Fibroblast of skin of right biceps (primary cell): ENCODE measurements at regions not wholly inside any gene's neighbourhood (a gene's known extent, or its start where the extent isn't known, plus 50 kb on each side); places are given as distances from the start of the nearest gene placed in this dataset.

ENCODE experiments used
- DNase-seq: peaks from one replicate; pipeline ENCODE4 v3.0.0-alpha.2; 2013

DNA sequence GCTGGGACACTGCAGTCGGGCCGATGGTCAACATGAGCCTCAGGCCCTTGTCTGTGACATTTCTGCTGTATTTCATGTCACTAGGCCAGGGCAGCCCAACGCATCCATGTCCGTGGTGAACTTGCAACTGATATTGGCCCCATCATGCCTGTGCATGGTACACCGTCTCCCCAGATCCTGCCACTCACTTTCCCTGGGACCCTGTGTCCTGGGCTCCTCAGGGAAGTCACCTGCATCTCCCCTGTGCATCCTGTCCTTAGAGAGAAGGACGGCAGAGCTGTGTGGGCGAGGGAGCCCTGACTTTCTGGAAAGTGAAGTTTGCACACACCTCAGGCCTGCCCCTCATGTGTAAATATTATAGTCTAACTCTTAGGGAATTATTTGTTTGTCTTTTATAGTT is 123.3 kb downstream of the ACKR3 start:
- DNase-seq = no peak

DNA sequence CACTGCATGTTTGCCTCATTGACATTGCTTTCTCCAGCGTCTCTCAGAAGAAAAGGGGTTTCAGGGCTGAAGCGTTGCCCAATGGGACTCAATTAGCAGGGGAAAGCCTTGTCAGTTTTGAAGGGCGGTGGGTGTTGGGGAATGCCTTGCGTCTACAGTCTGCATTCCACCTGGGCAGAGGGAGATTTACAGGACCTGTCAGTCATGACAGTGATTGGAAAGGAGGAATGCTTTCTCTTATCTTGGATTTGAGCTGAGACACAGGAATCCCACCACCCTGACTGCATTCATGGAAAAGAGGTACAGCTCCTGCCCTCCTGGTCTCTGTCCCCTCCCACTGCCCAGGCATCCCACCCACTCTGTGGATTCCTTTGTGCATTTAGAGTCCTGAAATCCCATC is 123.9 kb downstream of the ACKR3 start:
- DNase-seq = no peak

DNA sequence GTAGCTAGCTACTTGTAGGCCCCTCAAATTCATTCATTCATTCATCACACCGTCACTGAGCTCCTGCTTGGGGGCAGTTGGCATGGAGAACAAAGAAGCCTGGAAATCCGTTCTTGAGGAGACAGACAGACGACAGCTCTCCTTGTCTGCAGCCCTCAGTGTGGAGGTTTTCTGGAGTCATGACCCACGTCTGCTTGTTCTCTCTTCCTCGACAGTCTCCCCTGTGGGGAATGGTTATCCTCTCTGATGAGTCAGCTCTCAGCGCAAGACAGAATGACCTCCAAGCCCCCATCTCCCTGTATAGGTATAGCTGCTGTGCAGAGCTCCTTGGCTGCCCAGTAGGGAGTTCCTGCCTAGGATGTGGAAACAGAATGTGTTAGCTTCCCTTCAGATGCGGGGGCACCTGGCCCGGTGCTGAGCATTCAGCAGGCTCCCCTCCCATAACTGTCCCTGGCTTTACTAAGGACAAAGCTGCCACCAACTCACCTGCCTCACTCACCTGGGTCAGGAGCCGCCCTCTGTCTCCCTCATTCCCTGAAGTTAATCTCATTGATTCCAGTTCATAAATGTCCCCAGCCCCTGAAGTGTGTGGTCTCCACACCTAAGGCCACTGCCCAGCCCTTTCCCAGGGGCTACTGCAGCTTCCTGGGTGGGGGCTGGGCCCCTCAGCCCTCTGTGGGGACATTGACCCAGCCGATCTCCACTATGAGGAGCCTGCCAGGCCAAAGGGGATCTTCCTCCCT is 124.7 kb downstream of the ACKR3 start:
- DNase-seq = no peak

DNA sequence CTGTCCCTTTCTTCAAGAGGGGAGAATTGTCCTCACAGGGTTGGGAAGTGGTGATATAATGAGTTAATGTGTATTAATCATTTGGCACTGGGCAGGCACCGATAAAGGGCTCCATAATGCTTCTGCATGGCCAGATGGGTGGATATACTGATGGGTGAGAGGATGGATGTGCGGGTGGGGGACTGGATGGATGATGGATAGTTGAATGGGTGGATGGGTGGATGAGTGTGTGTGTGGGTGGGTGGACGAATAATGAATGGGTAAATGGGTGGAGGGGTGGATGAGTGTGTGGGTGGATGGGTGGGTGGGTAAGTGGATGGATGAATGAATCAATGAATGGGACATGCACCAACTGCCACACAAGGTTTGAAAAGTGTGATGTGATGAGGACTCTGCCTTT is 127.2 kb downstream of the ACKR3 start:
- DNase-seq = no peak

DNA sequence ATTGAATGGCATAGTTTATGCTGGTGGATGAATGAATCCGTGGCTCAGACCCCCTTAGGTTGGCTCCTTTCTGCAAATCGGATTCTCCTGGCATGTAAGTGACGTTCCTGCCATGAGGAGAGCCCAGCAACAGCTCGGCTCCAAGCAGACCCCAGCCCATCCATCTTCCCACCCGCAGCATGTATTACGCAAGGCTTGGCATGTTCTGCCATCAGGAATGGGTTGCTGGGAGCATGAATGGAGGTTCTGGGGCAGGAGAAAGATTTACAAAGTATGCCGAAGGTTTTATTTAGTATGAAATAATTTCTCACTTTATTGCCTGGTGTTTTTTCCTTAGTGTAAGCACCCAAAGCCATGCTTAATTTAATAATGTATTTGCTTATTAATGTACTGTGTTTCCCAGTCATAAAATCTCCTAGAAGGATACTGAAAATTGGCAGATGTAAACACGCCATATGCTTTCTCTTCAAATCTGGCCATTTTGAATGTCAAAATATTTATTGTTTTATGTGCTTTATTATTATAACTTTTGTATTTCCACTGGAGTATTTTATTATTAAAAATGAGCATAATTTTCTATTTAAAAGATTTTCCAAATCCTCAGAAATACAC is 128.5 kb downstream of the ACKR3 start:
- no peak for DNase-seq

DNA sequence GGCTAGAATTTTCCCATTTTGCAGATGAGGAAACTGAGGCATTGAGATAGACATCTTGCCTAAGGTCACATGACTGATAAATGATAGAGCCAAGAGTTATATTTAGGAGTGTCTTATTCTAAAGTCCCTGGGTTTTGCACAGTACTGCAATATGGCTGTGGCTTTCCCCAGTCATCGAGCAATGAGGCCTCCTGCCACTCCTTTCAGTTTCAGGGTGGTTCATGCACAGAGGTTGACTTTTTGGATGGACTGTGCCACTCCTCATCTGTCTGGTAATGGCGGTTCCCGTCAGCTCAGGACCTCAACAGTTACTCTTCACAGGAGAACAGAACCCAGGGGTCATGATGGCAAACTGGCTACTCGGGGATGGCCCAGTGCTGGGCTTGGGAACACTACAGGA is 131.1 kb downstream of the ACKR3 start:
- DNase-seq = no peak

DNA sequence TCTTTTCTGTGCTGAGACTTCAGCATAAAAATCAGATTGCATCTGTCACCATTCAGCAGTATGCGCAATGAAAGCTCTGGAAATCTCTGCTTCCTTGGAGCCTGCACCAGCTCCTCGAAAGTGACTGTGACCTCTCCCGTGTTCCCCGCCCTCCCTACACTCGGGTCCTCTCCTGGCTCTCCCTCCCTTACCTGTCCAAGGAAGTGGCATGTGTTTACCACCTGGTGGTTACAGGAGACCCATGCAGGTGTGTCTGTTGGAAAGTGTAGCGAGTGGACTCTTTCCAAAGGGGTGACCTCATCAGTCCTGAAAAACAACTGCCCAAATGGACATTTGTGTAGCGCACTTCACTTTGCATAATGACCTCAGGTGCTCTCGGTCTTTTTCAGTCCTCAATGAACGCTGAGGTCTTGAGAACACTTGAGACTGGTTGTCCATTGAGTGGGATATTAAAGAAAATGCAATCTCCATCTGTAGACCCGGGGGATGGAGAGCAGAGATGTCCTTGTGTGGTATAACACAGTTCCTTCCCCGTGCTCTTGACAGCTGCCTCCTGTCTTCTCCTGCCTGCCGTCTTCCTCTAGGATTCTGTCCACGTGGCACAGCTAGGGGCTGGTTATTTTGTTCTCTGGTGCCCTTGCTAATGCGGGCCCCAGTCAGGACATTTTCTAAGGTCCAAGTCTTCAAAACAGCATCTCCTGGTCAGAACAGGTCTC is 133.2 kb downstream of the ACKR3 start:
- DNase-seq = no peak

DNA sequence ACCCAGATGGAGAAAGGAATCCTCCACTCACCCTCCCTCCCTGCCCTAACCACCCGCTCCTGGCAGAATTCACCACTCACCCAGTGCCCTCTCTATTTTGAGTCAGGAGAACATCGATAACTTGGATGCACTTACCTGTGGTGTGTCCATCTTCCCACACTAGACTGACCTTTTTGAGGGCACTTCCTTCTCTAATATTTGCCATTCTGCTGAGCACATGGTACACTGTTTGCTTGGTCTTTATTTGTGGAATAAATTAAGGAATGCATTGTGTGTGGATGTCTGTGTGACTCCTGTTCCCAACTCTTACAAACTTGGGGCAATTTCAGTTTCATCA is 133.7 kb downstream of the ACKR3 start:
- DNase-seq = no peak

DNA sequence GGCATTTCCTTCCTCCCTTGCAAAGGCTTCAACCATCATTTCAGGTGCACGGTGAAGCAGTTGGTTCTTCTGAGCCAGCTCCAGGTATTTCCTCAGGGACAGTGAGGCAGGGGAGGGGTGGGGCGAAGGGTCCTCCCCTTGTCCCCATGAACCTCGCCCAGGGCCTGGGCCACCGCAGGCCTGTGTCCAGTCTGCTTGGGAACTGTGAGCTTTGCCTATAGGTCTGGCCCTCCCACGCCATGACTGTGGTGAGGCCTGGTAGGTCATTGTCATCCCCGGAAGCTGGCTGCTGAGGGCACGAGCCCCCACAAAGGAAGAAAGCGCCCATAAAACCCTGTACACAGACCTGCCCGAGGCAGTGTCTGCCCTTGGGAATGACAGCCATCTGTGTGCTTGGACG is 134.3 kb downstream of the ACKR3 start:
- DNase-seq = no peak

DNA sequence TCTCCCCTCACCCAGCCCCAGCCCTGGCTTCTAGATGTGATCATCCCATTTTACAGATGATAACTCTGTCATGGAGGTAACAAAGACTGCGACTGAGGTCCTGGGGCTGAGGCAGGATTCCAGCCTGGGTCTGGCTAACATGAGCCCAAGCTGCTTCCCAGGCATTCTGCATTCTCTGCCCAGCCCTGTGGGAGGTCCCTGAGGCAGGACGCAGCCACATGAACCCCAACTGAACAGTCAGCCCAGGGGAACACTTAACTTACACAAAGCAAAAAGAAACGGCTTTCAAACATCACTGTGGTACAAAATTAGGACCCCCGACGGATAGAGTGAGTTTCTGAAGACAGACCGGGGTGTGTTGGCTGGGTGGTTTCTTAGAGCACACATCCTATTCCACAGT is 135.3 kb downstream of the ACKR3 start:
- no peak for DNase-seq

DNA sequence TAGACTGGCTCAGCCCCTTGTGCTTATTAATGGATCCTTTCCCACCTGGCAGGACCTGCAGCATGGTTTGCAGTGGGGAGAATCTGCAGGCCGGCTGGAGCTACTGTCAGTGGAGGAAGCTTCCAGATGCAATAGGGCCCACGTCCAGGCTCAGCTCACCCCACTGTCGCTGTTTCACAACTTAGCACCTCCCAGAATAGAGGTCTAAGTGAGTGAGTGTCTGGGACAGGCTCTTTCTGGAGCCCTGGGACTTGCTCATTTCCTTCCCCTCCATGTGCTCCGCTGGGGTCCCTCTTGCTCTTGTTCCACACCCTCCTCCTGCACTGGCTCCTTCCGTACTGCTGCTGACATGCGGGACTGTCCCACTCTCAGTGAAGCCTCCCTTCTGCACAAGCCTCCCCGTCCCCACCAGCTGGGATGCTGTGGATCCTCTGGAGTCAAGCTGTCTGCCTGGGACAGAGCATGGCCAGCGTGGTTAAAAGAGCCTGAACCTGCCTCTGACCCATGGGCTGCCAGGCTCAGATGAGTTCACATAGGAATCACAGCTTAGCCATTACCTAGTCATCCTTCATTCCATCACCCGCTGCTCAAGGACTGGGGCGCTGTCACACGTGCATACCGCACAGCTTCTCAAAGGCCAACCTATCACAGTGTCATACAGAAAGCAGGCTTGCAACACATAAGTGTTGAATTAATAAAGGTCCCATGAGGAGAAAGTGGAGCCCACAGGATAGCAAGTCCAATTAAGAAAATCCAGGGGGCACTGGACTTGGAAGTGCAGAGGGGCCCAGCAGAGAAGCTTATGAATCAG is 135.9 kb downstream of the ACKR3 start:
- DNase-seq = no peak

DNA sequence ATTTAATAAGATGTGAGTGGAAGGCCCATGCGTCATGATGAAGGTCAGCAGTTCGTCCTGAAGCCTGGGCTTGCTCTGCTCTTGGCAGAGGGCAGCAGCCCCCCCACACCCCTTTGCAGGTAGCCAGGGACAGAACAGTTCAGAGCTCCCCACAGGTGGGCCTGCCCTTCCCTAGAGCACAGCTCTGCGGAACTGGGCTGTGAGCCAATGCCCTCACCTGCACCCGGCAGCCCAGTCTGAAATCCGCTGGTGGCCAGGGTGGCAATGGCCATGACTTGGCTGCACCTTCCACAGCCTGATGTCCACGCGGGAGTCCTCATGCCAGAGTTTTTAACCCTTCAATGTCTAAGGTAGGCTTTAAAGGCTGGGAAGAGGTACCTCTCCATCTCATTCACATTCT is 136.7 kb downstream of the ACKR3 start:
- no peak for DNase-seq

DNA sequence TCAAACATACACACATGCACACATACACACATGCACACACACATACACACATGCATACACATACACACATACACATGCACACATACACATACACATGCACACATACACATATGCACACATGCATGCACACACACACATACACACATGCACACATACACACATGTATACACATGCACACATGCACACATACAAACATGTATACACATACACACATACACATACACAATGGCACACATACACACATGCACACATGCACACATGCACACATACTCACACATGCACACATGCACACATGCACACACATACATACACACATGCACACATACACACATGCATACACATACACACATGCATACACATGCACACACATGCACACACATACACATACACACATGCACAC is 137.2 kb downstream of the ACKR3 start:
- DNase-seq = no peak

DNA sequence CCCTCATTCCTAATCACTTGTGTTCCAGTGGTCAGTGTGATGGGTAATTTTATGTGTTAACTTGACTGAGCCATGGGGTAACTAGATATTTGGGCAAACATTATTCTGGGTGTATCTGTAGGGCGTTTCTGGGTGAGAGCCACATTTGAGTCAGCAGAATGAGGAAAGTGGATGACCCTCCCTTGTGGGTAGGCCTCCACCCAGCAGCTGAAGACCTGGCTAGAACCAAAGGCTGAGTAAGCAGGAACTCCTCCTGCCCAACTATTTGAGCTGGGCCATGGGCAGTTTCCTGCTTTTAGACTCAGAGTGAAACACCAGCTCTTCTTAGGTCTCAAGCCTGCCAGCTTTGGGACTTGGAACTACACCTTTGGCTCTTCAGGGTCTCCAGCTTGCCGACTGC is 141.8 kb downstream of the ACKR3 start:
- DNase-seq = peak; percentile 60

DNA sequence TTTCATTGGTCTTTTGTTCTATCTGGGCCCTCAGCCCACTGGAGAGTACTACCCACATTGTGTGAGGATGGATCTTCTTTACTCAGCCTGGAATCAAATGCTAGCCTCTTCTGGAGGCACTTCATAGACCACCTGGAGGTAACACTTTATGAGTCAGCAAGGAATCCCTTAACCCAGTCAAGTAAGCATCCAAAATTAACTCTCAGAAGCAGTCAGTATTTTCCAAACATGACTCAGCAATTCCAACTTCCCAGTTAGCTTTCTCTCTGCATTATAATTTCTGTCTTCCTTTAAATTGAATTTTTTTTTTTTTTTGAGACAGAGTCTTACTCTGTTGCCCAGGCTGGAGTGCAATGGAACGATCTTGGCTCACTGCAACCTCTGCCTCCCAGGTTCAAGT is 142.7 kb downstream of the ACKR3 start:
- peak; percentile 83 for DNase-seq

DNA sequence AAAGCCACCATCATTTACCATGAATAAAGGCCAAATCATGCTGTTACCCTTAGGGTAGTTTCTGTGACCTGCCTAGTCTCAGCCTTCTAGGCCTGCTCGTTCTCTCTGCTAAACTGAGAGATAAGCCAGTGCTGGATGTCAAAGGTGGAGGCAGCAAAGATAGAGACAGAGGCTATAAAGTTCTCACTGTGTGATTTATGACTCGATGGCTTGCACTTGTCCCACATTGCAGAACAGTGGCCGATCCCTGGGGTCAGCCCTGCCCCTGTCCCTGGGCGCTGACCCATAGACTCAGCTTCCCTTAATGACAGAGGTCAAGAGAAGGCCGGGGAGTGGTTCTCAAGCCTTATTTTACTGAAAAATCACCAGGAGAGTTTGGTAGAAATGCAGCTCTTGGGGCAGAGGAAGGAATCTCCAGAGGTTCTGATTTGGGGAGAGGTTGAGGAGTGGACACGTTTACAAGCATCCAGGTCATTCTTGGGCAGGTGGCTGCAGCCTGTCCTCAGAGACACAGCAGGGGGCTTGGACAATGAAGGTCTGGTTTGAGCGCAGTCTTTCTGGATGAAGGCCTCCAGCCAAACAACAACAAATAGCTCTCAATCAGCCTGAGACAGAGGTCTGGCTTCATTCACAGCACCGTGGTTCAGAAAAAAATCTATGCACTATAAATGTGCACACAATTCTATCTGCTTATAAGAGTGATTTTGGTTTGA is 143.5 kb downstream of the ACKR3 start:
- no peak for DNase-seq

DNA sequence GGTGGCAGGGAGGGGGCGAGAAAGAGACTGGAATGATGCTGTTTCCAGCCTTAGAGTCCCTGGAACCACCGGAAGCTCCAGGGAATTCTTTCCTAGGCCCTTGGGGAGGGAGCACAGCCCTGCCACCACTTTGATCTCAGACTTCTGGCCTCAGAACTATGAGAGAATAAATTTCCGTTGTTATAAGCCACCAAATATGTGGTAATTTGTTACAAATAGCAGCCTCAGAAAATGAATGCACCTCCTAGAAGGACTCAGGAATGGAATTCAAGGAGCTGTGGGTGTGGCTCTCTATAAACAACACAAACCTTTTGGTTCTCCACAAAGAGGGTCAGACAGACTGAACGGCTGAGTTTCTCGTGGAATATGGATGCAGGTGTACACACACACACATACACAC is 144.5 kb downstream of the ACKR3 start:
- DNase-seq = peak; percentile 64

DNA sequence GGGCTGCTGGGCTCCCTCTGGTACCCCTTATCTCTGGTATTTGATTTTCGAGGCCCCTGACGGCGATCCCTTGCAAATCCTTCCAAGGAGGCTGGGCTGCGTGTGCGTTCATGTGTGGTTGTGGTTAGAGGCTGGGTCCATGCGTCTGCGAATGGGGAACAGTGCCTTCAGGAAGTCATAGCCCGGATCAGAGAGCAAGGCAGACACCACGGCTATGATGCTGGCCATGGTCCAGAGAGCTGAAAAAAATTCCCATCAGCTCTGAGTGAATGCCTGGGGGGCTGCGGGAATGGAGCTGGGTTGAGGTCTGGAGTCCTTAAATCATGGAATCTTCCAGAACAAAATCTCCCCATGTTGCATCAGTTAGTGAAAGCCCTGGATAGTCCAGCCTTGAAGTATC is 145.5 kb downstream of the ACKR3 start:
- DNase-seq = peak; percentile 65

DNA sequence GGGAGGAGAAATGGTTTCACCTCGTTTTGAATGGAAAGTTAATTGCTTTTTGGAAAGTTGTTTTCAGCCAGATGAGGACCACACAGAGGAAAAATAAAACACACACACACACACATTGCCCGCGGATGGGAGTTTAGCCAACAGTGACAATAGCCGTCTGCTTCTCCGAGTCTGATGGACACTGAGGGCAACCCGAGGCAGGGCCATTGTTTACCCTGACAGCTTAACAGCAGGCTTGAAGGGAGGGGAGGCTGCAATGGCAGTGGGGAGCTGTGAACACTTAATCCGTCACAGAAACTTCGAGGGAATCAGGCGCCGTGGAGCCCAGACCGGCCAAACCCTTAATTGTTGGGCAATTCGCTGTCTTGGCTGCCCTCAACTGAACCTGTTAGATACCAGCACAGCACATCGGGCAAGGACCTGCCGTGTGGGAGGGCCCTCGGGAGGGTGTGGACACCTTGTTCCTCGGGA is 145.9 kb downstream of the ACKR3 start:
- DNase-seq = no peak

DNA sequence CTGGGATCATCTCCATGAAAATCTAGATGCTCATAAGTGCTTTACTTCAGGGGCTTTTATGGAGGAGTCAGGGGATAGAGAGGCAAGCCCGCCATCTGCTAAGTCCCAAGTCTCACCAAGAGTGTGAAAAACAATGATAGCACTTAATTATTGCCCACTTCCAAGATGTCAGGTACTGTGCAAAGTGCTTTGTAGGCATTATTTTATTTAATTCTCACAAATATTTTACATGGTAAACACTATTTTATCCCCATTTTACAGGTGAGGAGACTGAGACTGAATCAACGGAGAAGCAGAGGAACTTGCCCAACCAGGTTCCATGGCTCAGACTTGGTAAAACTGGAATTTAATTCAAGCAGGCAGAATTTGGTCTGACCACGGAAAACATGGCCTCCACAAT is 147.5 kb downstream of the ACKR3 start:
- no peak for DNase-seq

DNA sequence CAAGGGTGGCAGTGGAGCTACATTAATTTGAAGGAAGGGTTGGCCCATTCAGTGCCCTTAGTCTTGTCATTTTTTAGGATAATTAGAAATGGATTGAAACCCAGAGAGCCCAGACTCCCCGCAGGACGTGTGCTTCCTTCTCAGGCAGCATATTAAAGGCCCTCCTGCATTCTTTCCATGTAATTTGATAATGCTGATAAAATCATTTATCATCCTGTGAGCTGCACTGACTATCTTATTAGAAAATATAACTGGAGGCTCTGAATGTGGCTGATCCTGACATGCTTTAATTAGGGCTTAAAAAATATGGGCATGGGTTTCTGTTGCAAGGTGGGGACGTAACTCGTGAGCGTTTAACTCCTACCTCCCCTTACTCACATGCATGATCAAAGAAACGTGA is 148.1 kb downstream of the ACKR3 start:
- peak; percentile 33 for DNase-seq

DNA sequence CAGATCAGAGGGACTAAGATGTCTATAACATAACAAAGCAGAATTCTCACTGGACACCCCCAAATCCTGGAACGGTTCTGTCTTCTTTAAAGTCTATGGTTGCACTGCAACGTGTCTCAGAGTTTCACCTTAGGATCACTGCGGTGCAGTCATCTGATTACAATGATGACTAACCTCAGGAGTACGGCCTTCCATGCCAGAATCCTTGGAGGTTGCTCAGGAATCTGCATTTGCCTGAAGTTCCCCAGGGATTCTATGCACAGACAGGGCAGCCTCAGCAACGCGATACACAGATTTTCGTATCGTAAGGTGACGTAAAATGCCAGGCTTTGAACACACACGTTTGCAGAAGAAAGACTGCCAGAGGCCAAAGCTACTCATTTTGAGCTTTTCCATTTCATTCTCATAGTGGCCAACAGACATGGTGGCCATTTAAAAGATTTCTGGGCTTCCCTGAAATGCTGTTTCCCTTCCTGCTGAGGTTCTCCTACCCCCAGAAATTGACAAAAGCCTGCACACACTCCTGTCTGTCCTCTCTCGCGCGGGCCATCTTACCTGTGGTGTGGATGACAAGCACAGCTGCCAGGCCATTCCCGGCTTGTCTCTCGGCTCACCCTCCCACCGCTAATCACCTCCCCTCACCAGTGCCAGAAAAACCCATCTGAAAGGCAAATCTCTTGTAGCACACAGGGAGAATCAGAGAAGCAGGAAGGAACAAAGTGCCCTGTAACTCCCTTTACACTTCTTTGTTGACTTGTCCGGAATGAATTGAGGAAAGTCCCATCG is 148.8 kb downstream of the ACKR3 start:
- DNase-seq = peak; percentile 65
